ENCODE measurements at regions not wholly inside any gene's neighbourhood (a gene's known extent, or its start where the extent isn't known, plus 50 kb on each side); places are given as distances from the start of the nearest gene placed in this dataset.

DNA sequence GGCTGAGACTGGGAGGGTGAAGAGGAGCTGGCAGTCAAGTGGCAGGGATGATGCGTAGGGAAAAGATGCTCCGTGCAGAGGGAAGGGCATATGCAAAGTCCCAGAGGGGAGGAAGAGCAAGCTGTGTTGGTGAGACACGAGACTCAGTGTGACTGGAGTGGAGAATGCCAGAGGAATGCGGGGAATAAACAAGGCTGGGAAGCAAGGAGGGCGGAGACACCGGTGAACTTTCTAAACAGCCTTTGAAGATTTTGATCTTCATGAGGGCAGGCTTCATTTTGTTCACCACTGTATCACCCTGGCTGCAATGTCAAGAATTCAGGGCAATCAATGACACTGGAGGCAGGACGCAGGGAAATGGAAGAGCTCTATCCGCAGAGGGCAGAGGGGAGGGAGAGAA is 535.8 kb downstream of the FUT8 start:
- TF ChIP-seq STAT1 (IDR thresholded peaks at IDR 0.05; ENCODE audit: unreplicated experiment): no peak
- TF ChIP-seq EZH2phosphoT487 (IDR thresholded peaks at IDR 0.05; ENCODE audit: unreplicated experiment): no peak
- TF ChIP-seq, protein P1, sequence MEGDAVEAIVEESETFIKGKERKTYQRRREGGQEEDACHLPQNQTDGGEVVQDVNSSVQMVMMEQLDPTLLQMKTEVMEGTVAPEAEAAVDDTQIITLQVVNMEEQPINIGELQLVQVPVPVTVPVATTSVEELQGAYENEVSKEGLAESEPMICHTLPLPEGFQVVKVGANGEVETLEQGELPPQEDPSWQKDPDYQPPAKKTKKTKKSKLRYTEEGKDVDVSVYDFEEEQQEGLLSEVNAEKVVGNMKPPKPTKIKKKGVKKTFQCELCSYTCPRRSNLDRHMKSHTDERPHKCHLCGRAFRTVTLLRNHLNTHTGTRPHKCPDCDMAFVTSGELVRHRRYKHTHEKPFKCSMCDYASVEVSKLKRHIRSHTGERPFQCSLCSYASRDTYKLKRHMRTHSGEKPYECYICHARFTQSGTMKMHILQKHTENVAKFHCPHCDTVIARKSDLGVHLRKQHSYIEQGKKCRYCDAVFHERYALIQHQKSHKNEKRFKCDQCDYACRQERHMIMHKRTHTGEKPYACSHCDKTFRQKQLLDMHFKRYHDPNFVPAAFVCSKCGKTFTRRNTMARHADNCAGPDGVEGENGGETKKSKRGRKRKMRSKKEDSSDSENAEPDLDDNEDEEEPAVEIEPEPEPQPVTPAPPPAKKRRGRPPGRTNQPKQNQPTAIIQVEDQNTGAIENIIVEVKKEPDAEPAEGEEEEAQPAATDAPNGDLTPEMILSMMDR (conservative IDR thresholded peaks at IDR 0.05; ENCODE audit: low read depth in 2 of 2): no peak
- TF ChIP-seq EZH2 (IDR thresholded peaks at IDR 0.05; ENCODE audit: low read depth, unreplicated experiment): no peak
- TF ChIP-seq POLR2AphosphoS5 (IDR thresholded peaks at IDR 0.05; ENCODE audit: low read depth): no peak
- TF ChIP-seq, protein P2, sequence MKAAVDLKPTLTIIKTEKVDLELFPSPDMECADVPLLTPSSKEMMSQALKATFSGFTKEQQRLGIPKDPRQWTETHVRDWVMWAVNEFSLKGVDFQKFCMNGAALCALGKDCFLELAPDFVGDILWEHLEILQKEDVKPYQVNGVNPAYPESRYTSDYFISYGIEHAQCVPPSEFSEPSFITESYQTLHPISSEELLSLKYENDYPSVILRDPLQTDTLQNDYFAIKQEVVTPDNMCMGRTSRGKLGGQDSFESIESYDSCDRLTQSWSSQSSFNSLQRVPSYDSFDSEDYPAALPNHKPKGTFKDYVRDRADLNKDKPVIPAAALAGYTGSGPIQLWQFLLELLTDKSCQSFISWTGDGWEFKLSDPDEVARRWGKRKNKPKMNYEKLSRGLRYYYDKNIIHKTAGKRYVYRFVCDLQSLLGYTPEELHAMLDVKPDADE (IDR thresholded peaks at IDR 0.05): no peak
- TF ChIP-seq, protein P3, sequence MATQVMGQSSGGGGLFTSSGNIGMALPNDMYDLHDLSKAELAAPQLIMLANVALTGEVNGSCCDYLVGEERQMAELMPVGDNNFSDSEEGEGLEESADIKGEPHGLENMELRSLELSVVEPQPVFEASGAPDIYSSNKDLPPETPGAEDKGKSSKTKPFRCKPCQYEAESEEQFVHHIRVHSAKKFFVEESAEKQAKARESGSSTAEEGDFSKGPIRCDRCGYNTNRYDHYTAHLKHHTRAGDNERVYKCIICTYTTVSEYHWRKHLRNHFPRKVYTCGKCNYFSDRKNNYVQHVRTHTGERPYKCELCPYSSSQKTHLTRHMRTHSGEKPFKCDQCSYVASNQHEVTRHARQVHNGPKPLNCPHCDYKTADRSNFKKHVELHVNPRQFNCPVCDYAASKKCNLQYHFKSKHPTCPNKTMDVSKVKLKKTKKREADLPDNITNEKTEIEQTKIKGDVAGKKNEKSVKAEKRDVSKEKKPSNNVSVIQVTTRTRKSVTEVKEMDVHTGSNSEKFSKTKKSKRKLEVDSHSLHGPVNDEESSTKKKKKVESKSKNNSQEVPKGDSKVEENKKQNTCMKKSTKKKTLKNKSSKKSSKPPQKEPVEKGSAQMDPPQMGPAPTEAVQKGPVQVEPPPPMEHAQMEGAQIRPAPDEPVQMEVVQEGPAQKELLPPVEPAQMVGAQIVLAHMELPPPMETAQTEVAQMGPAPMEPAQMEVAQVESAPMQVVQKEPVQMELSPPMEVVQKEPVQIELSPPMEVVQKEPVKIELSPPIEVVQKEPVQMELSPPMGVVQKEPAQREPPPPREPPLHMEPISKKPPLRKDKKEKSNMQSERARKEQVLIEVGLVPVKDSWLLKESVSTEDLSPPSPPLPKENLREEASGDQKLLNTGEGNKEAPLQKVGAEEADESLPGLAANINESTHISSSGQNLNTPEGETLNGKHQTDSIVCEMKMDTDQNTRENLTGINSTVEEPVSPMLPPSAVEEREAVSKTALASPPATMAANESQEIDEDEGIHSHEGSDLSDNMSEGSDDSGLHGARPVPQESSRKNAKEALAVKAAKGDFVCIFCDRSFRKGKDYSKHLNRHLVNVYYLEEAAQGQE (IDR thresholded peaks at IDR 0.05; ENCODE audit: unreplicated experiment): no peak
- TF ChIP-seq CREB1 (CRISPR knock-in tag; IDR thresholded peaks at IDR 0.05; ENCODE audit: low read depth): no peak
